DMS79 treated with DMSO at 0.1 percent for 48 hours (cell line): ENCODE measurements at regions not wholly inside any gene's neighbourhood (a gene's known extent, or its start where the extent isn't known, plus 50 kb on each side); places are given as distances from the start of the nearest gene placed in this dataset.
"Not testable (repeated sequence)": the region's sequence is repeated elsewhere in the genome, so short reads cannot be mapped to it uniquely, and the experiment has no call there.

Experiments used
- DNase-seq: peaks from one replicate; lab custom pipeline; 2025; lab: John Stamatoyannopoulos, UW

- DNase-seq: not testable (repeated sequence)
Observed at GRCh38 chr9:68593760-68594159, 53.1 kb upstream of the TMEM252 start.

- DNase-seq: no peak
Observed at GRCh38 chr9:68595868-68596267, 55.2 kb upstream of the TMEM252 start.

GRCh38 chr9:68597362-68597997 is 56.8 kb upstream of the TMEM252 start:
- DNase-seq: no peak

- no peak for DNase-seq
Observed at GRCh38 chr9:68599826-68600225, 59.1 kb upstream of the TMEM252 start.

- no peak for DNase-seq
Observed at GRCh38 chr9:68601081-68601480, 60.4 kb upstream of the TMEM252 start.

- no peak for DNase-seq
Observed at GRCh38 chr9:68603371-68603770, 62.7 kb upstream of the TMEM252 start.

GRCh38 chr9:68608763-68609162 is 68.1 kb upstream of the TMEM252 start:
- no peak for DNase-seq

- DNase-seq: no peak
Observed at GRCh38 chr9:68609901-68610415, 69.3 kb upstream of the TMEM252 start.

GRCh38 chr9:68614121-68614520 is 73.4 kb upstream of the TMEM252 start:
- DNase-seq: no peak

- DNase-seq: not testable (repeated sequence)
Observed at GRCh38 chr9:68617011-68617410, 76.3 kb upstream of the TMEM252 start.

- no peak for DNase-seq
Observed at GRCh38 chr9:68619072-68619471, 78.4 kb upstream of the TMEM252 start.

GRCh38 chr9:68619636-68620035 is 79.0 kb upstream of the TMEM252 start:
- no peak for DNase-seq

GRCh38 chr9:68625559-68625958 is 79.5 kb upstream of the PIP5K1B start:
- DNase-seq: no peak

GRCh38 chr9:68626526-68626925 is 78.5 kb upstream of the PIP5K1B start:
- no peak for DNase-seq

- no peak for DNase-seq
Observed at GRCh38 chr9:68627104-68627503, 77.9 kb upstream of the PIP5K1B start.

GRCh38 chr9:68627594-68627993 is 77.4 kb upstream of the PIP5K1B start:
- no peak for DNase-seq

- no peak for DNase-seq
Observed at GRCh38 chr9:68629042-68629441, 76.0 kb upstream of the PIP5K1B start.

GRCh38 chr9:68631811-68632210 is 73.2 kb upstream of the PIP5K1B start:
- DNase-seq: peak; percentile 23

- peak; percentile 47 for DNase-seq
Observed at GRCh38 chr9:68637020-68637419, 68.0 kb upstream of the PIP5K1B start.

GRCh38 chr9:68639261-68639660 is 65.8 kb upstream of the PIP5K1B start:
- not testable (repeated sequence) for DNase-seq

GRCh38 chr9:68640421-68641089 is 64.5 kb upstream of the PIP5K1B start:
- no peak for DNase-seq

- DNase-seq: no peak
Observed at GRCh38 chr9:68643901-68644809, 60.9 kb upstream of the PIP5K1B start.

GRCh38 chr9:68644831-68645230 is 60.2 kb upstream of the PIP5K1B start:
- DNase-seq: no peak
